Activated CD4-positive, alpha-beta T cell treated with anti-CD3 and anti-CD28 coated beads, Interleukin-2, amount 50 U/mL, for 16 hours (primary cell): ENCODE measurements at regions not wholly inside any gene's neighbourhood (a gene's known extent, or its start where the extent isn't known, plus 50 kb on each side); places are given as distances from the start of the nearest gene placed in this dataset.

Experiments used
- DNase-seq: peaks from one replicate; pipeline ENCODE4 v3.0.0-alpha.2; 2020

- no peak for DNase-seq
Observed at GRCh38 chr10:36345807-36346206, 703.7 kb upstream of the FZD8 start.

GRCh38 chr10:36345175-36345533 is 703.1 kb upstream of the FZD8 start:
- no peak for DNase-seq

- DNase-seq = no peak
Observed at GRCh38 chr10:36344240-36345174, 702.4 kb upstream of the FZD8 start.

GRCh38 chr10:36342781-36343180 is 700.7 kb upstream of the FZD8 start:
- DNase-seq = no peak

- DNase-seq = no peak
Observed at GRCh38 chr10:36341471-36341870, 699.4 kb upstream of the FZD8 start.

GRCh38 chr10:36336315-36336714 is 694.2 kb upstream of the FZD8 start:
- DNase-seq = no peak

GRCh38 chr10:36333446-36333845 is 691.4 kb upstream of the FZD8 start:
- DNase-seq = no peak

GRCh38 chr10:36332926-36333325 is 690.8 kb upstream of the FZD8 start:
- no peak for DNase-seq

GRCh38 chr10:36331121-36331520 is 689.0 kb upstream of the FZD8 start:
- no peak for DNase-seq

GRCh38 chr10:36325815-36326214 is 683.7 kb upstream of the FZD8 start:
- DNase-seq = no peak

GRCh38 chr10:36324831-36325230 is 682.7 kb upstream of the FZD8 start:
- DNase-seq = no peak

GRCh38 chr10:36313142-36313541 is 671.0 kb upstream of the FZD8 start:
- no peak for DNase-seq

GRCh38 chr10:36303896-36304295 is 661.8 kb upstream of the FZD8 start:
- no peak for DNase-seq

GRCh38 chr10:36302086-36302485 is 660.0 kb upstream of the FZD8 start:
- no peak for DNase-seq

GRCh38 chr10:36301539-36301938 is 659.4 kb upstream of the FZD8 start:
- DNase-seq = no peak

- no peak for DNase-seq
Observed at GRCh38 chr10:36301139-36301538, 659.0 kb upstream of the FZD8 start.

GRCh38 chr10:36283827-36284226 is 641.7 kb upstream of the FZD8 start:
- DNase-seq = no peak

GRCh38 chr10:36281831-36282331 is 639.8 kb upstream of the FZD8 start:
- DNase-seq = no peak

- DNase-seq = no peak
Observed at GRCh38 chr10:36280890-36281499, 638.9 kb upstream of the FZD8 start.

- DNase-seq = no peak
Observed at GRCh38 chr10:36280321-36280741, 638.2 kb upstream of the FZD8 start.

- DNase-seq = no peak
Observed at GRCh38 chr10:36278176-36278575, 636.1 kb upstream of the FZD8 start.

- DNase-seq = no peak
Observed at GRCh38 chr10:36277459-36277858, 635.4 kb upstream of the FZD8 start.

GRCh38 chr10:36271627-36272340 is 629.7 kb upstream of the FZD8 start:
- no peak for DNase-seq

- DNase-seq = no peak
Observed at GRCh38 chr10:36269222-36269621, 627.1 kb upstream of the FZD8 start.
